ENCODE measurements at regions not wholly inside any gene's neighbourhood (a gene's known extent, or its start where the extent isn't known, plus 50 kb on each side); places are given as distances from the start of the nearest gene placed in this dataset.

GRCh38 chr7:28304290-28304689, 108.0 kb upstream of the CREB5 start (continued):
- TF ChIP-seq USF2 (IDR thresholded peaks at IDR 0.05; ENCODE audit: low read length): no peak
- TF ChIP-seq MAFK (IDR thresholded peaks at IDR 0.05; ENCODE audit: low read depth, low read length): no peak
- no peak for TF ChIP-seq SP1 (IDR thresholded peaks at IDR 0.05; ENCODE audit: low read depth, low read length)
- no peak for TF ChIP-seq HDAC6 (IDR thresholded peaks at IDR 0.05; ENCODE audit: low read depth, low read length)
- TF ChIP-seq SP4 (IDR thresholded peaks at IDR 0.05; ENCODE audit: low read length): no peak

Measured in H1 (cell line).